Activated T-helper 1 cell treated with anti-CD3 and anti-CD28 coated beads, Interleukin-2, amount 50 U/mL, for 16 hours (primary cell): ENCODE measurements at regions not wholly inside any gene's neighbourhood (a gene's known extent, or its start where the extent isn't known, plus 50 kb on each side); places are given as distances from the start of the nearest gene placed in this dataset.
"Not testable (repeated sequence)": the region's sequence is repeated elsewhere in the genome, so short reads cannot be mapped to it uniquely, and the experiment has no call there.

ENCODE experiments used
- DNase-seq, 2 donors: peaks; one replicate each; pipeline ENCODE4 v3.0.0-alpha.2; 2020; ENCODE audit warnings: low read depth in 1 of 2, low spot score in 1 of 2

- DNase-seq: no peak
Measured at GRCh38 chr14:87255058-87255457, 737.9 kb downstream of the GALC start.

GRCh38 chr14:87254331-87254874, 738.6 kb downstream of the GALC start:
- no peak for DNase-seq

- not testable (repeated sequence) for DNase-seq
Measured at GRCh38 chr14:87253791-87254190, 739.2 kb downstream of the GALC start.

GRCh38 chr14:87252103-87252502, 740.9 kb downstream of the GALC start:
- DNase-seq: no peak

- no peak for DNase-seq
Measured at GRCh38 chr14:87251011-87251410, 742.0 kb downstream of the GALC start.

- no peak for DNase-seq
Measured at GRCh38 chr14:87241018-87241768, 751.8 kb downstream of the GALC start.

- not testable (repeated sequence) for DNase-seq
Measured at GRCh38 chr14:87240319-87240718, 752.7 kb downstream of the GALC start.

GRCh38 chr14:87233806-87234384, 759.1 kb downstream of the GALC start:
- DNase-seq: no peak

GRCh38 chr14:87233266-87233665, 759.7 kb downstream of the GALC start:
- DNase-seq: no peak

GRCh38 chr14:87231336-87232026, 761.5 kb downstream of the GALC start:
- no peak for DNase-seq

- no peak for DNase-seq
Measured at GRCh38 chr14:87230726-87231125, 762.3 kb downstream of the GALC start.

- DNase-seq: no peak
Measured at GRCh38 chr14:87229131-87229530, 763.9 kb downstream of the GALC start.

GRCh38 chr14:87217023-87217422, 776.0 kb downstream of the GALC start:
- no peak for DNase-seq

- DNase-seq: no peak
Measured at GRCh38 chr14:87214558-87214957, 778.4 kb downstream of the GALC start.

GRCh38 chr14:87207756-87208155, 785.2 kb downstream of the GALC start:
- DNase-seq: no peak

- no peak for DNase-seq
Measured at GRCh38 chr14:87205811-87206210, 787.2 kb downstream of the GALC start.

GRCh38 chr14:87203346-87203745, 789.6 kb downstream of the GALC start:
- DNase-seq: no peak

- no peak for DNase-seq
Measured at GRCh38 chr14:87199381-87199780, 793.6 kb downstream of the GALC start.

GRCh38 chr14:87196436-87196835, 796.5 kb downstream of the GALC start:
- no peak for DNase-seq

- DNase-seq: no peak
Measured at GRCh38 chr14:87187786-87188185, 805.2 kb downstream of the GALC start.

- no peak for DNase-seq
Measured at GRCh38 chr14:87186737-87187136, 806.2 kb downstream of the GALC start.

GRCh38 chr14:87185961-87186560, 806.9 kb downstream of the GALC start:
- DNase-seq: no peak
